Stromal cell of bone marrow (primary cell): ENCODE measurements at regions not wholly inside any gene's neighbourhood (a gene's known extent, or its start where the extent isn't known, plus 50 kb on each side); places are given as distances from the start of the nearest gene placed in this dataset.
A peak's percentile ranks its signal among the peaks of the same experiment; 100 is the strongest.

ENCODE experiments used
- DNase-seq: peaks from one replicate; pipeline ENCODE4 v3.0.0-alpha.2; 2012; ENCODE audit warnings: low read depth

DNA sequence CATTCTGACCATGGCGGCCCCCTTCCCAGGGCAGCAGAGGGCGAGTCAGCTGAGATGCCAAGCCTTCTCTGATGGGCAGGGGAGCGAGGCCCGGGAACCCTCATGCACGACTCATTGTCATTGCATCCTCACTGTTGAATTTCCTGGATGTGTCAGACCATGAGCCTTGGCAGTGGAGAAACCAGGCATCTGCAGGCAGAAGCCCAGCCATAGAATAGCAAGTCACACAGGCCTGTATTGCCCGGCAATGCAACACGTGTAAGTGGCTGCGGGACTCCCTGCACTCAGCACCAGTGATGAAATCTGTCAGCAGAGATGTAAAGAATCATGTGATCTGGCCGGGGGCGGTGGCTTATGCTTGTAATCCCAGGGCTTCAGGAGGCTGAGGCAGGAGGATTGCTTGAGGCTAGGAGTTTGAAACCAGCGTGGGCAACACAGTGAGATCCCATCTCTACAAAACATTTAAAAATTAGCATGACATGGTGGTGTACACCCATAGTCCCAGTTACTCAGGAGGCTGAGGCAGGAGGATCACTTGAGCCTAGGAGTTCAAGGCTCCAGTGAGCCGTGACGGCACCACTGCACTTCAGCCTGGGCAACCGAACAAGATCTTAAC is 199.7 kb downstream of the KATNAL1 start:
- DNase-seq, result peak; percentile 73

DNA sequence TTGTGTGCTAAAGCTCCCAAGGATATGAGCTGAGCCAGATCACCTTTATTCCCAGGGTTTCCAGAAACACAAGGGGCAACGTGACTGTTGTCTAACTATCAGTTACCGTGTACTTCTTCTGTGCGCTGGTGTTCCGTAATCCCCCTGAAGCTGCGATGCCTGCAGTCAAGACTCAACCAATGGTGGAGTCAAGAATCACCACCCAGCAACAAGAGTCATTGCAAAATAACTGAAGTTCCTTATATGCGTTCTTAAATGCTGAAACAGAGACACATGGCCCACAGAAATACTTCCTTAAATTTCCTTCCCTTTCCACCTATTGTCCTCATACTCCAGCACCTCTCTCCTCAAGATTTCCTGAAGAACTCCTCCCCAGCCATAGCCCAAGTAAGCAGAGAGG is 200.2 kb downstream of the KATNAL1 start:
- DNase-seq, result no peak

DNA sequence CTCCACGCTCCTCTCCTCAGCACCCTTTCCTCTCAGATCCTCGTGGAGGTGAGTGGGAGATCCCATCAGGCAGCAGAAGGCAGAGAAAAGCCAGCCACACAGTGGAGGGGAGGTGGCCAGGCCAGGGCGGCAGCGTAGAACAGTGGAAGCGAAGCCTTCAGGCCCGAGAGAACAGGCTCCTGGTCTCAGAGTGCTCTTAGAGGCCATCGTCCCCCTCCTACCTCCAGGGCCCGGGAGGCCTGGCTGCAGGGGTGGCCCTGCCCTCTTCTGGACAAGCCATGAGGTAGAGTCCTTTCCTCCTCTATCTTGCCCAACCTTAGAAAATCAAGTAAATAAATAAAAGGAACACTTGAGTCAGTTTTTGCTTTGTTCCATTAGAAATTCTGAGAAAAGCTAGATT is 202.0 kb downstream of the KATNAL1 start:
- no peak for DNase-seq

DNA sequence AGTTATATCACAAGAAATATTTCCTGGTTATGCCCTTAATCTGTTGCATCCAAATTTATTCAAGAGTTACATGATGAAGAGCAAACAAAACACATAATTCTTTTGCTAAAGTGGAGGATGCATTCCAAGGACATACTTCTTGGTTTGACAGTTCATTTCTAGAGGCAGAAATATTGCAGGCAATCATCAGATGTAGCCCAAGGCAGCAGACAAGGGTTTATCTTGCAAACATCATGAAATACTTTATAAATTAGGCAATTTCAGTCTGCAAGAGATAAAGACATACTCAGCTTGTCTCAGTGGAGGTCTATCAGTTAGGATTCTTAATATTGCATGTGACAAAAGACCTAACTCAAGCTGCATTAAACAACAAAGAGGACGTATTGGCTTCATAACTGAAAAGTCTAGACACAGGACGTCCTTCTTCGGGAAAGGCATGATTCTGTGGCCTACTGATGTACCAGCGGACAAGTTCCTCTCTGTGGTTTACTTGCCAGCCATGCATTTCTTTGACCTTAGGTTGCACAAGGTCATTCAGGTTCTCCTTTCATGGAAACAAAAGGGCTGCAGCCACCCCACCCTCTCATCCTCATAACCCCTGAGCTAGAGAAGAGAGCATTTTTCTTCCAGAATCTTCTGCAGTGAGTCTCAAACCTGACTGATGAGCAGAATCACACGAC is 204.1 kb downstream of the KATNAL1 start:
- no peak for DNase-seq

DNA sequence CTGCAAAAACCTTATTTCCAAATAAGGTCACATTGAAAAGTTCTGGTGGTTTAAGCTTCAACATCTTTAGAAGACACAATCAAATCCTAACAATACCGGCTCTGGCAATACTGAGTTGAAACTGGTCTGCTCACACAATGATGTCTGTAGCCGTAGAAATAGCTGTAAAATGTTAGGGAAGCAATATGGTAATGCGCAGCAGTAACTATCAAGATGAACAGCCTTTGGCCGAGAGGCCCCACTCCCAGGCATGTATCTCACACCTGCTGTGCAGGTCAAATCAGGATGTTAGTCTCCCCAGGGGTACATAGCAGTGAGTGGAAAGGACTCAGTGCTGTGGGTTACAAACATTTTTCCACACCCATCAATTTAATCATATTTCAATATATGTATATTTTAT is 207.1 kb downstream of the KATNAL1 start:
- DNase-seq, result no peak

DNA sequence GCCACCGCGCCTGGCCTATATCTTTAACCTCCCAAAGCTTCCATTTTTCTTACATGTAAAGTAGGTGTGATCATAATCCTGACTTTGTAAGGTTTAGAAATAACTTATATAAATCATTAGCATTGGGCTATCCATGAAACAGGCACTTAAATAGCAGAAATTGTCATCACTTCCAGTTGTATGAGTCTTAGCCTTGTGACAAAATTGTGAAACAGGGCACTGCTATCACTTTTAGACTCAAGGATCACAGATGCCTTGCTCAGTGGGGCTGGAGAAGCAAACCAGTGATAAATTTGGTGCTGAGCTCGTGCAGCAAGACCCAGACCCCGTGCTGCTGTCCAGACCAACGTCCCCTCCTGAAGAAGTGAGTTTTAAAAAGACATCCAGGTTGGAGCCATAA is 209.7 kb downstream of the KATNAL1 start:
- DNase-seq, result no peak

DNA sequence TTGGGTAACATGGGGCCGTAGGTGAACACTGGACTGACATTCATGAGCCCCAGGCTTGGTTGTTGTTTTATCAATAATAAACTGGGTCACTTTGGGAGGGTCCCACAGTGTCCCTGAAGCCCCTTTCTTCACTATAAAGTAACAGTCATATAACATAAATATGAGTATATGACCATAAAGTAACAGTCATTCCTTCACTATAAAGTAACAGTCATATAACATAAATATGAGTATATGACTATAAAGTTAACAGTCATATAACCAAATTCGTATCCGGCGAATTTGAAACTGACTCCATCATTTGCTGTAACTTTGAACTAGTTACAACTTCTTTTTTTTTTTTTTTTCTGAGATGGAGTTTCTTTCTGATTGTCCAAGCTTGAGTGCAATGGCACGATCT is 210.3 kb downstream of the KATNAL1 start:
- DNase-seq, result no peak

DNA sequence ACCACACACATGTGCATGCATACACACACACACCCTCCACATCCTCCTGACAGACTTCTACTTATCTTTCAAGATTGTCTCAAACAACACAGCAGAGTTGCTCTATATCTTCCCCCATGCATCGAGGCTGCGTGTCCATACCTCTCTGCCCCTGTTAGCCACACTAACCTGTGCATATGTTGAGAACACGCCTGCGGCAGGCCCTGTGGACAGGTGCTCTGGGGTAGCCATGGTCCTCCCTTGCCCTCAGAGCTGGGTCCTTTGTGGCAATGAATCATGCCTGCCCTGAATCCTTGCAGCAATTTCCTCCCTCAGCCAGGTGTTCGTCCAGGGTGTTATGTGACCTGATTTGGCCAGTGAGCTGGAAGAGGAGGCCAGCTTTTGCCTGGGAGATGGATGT is 213.3 kb downstream of the KATNAL1 start:
- DNase-seq, result no peak

DNA sequence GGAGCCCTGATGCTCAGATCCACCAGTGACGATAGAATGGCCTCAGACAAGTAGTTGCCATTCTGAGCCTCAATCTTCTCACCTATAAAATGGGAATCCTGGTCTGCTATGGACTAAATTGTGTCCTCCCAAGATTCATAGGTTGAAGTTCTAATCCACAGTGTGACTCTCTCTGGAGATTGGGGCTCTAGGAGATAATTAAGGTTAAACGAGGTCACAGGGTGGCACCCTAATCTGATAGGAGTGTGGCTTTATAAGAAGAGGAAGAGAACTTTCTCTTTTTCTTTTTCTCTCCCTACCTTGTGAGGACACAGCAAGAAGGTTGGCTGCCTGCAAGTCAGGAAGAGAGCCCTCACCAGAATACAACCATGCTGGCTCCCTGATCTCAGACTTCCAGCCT is 214.1 kb downstream of the KATNAL1 start:
- DNase-seq, result no peak

DNA sequence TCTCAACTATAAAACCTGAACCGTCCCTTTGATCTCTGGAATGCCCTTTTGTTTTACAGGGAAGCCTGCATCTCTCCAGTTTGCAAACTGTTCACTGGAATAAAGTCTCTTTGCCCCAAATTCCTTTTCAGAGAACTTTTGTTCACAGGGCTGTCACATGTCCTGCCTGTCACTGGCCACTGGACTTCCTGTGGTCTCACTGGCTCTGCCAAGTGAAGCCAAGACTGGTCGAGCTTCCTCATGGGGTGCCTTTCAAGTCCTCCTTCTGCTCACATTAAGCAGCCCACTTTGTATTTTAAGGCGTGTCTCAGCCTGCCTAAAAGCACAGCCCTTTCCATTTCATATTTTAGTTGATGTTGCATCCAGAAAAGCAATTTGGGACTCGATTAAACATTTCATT is 215.7 kb downstream of the KATNAL1 start:
- no peak for DNase-seq

DNA sequence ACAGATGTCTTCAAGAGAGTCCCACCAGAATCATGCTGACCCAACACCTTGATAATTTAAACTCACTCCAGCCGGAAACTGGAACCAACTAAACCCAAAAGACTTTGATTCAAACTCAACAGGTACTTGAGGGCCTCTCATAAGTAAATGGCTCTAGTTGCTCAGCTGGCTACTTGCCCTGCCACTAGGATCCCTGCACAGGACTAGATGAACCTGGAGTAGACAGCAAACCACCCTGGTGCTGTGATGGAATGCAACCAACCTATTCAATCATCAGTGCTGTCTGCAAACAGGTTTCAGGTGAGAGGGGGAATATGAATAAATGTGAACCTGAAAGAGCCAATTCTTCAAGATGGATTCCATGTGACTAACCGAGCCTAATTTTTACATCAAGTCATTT is 216.3 kb downstream of the KATNAL1 start:
- DNase-seq, result no peak

DNA sequence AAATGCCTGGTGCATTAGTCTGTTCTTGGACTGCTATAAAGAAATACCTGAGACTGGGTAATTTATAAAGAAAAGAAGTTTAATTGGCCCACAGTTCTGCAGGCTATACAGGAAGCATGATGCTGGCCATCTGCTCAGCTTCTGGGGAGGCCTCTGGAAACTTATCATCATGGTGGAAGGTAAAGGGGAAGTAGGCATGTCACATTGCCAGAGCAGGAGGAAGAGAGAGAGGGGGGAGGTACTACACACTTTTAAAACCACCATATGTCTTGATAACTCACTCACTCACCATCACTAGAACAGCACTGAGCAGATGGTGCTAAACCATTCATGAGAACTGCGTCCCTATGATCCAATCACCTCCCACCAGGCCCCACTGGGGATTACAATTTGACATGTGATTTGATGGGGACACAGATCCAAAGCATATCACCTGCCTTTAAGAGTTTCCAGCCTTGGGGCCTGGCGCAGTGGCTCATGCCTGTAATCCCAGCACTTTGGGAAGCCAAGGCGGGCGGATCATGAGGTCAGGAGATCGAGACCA is 219.0 kb downstream of the KATNAL1 start:
- no peak for DNase-seq

DNA sequence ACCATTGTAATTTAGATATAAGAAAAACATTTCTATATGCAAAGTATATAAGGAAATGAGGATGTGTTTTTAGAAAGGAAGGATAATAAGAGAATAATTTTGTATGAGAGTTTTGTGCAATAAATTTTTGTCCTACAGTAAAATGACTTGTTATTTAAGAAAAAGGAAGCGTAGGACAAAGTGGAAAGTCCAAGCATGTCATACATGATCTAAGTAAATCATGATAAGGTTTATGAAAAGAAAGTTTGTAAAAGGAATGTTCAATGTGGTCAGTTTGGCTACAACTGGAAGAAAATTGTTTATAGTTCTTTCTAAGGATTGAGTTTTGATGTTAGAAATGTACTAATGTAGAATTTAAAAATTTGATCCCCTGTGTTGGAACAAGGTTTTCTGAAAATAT is 222.3 kb downstream of the KATNAL1 start:
- no peak for DNase-seq

DNA sequence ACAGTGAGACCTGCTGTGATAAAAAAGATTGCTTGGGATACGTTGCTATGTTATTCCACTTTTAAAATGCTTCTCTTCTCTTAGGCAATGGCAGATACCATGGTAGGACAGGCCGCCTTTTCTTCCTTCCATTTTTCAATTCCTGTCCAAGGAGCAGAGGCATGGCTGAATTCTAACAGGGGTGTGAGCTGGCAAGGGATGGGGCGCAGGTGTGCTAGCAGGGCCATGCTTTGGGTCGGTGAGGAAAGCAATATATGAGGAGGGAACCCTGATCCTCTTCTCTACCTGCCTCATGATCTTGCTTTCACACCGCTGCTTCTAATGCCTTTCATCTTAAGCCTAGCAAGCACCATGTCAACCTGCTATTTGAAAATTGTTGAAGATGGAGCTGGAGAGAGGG is 225.0 kb downstream of the KATNAL1 start:
- no peak for DNase-seq

DNA sequence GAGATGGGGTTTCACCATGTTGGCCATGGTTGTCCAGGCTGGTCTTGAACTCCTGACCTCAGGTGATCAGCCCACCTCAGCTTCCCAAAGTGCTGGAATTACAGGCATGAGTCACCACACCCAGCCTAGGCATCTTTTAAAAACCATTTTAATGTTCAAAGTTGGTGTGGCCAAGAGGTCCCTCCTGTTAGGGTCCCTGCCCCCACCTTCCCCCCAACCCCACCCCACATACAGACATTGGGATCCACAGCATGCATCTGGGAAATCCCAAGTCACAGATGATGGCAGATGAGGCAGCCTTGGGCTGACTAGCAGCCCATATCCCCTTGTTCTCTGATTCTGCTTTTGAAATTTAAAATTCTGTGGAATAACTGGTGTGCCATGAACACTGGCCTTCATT is 226.0 kb downstream of the KATNAL1 start:
- no peak for DNase-seq

DNA sequence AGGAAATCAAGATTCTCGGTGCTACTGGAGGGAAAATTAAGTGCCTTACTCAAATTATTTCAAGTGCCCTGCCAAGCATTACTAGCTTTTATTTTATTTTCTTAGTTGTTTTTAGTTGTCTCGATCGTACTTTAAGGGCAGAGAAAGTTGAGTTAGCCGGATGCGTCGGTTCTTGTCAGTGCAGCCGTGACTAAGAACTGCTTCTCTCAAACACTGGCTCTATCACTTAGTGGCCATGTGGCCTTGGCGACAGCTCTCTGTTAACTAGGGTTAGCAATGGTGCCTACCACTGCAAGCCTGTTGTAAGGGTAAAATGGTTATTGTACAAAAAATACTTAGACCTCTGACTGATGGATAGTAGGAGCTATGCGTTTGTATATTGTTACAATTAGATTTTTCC is 227.8 kb downstream of the KATNAL1 start:
- DNase-seq, result no peak

DNA sequence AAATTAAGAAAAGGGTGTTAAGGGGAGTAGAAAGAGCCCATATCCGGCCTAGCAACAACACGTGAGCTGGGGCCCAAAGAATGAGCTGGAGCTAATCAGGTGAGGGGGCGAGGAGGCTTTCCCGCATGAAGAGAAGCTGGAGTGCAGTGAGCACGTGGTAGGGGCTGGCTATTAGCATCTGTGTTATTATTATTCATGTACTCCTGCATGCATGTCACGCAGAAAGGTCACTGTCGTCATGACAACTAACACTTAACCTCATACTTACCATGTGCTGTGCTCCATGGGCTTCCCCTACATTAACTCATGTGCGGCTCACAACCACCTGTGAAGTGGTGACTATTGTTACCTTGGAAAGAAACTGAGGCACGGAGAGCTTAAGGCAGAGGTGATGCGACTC is 227.6 kb upstream of the UBL3 start:
- no peak for DNase-seq

DNA sequence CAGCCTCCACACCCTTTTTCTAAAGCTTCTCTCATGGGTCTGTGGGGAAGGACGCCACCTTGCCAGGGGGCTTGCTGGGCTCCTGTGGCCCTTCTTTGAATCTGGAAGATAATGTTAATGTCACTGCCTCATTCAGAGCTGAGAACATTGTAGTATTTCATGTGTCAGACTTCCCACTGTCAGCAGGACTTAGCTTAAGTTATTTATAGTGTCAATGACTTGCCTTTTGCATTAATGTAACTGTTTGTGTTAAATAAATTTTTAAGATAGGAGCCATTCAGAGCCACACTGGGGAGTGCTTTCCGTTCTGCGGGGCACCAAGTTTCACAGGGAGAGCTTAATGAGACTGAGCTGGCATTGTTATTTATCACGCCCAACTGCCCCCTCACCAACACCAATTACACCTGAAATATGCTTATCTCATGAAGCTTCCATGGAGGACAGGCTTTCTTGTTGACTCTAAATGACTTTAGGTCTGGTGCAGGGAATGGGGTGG is 226.9 kb upstream of the UBL3 start:
- no peak for DNase-seq

DNA sequence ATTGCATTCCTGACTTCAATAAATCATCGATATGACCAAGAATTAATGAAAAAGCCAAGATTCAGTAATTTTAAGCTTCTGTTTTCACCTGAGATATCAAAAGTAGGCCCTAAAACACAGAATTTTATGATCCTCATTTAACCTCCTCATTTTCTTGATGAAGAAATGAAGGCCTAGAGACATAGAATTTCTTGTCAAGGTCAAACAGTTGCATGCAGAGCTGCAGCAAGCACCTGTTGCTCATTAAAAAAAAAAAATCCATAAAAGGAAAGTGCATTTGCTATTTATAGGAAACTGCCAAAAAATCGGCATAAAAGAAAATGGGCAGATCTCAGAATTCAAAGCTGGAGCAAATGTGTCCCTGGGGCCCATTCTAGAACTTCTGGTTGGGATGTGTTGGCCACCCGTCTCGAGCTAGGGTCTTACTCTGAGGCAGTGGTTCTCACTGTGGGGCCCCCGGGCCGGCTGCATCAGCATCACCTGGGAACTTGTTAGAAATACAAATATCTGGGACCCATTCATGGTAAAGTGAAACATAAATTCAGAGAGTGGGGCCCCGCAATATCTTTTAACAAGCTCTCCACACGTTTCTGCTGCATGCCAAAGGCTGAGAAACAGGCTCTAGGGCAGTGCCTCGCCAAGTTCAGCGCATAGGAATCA is 224.7 kb upstream of the UBL3 start:
- no peak for DNase-seq

DNA sequence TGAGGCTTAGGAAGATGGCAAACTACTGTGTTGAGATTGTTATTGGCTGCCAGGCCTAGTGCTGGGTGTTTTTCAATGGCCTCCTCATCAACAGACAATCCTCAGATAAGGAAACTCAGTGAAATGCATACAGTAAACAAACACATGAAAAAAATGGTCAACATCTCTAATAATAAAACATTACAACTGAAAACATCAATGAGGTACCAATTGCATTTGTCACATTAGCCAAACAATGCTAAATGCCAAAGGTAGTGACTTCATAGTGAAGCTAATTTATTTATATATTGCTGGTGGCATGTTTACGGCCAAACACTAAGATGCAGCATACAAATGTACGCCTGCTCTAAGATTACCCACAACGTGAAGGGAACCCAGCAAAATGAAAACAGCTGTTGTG is 224.0 kb upstream of the UBL3 start:
- DNase-seq, result no peak

DNA sequence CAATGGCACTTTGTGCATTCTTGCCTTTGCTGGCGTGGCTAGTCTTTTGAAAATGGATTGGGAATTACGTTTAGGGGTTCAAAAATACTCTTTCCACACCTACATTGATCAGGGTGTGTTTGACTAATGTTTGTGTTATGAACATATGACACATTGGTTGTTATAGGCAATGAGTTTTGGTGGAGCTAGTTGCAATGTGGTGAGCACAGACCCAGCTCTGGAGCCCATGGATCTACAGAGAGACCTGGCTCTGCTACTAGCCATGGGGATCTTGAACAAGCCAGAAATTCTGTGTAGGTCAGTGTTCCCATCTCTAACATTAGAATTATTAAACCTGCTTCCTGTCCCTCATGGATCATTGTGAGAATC is 222.4 kb upstream of the UBL3 start:
- no peak for DNase-seq

DNA sequence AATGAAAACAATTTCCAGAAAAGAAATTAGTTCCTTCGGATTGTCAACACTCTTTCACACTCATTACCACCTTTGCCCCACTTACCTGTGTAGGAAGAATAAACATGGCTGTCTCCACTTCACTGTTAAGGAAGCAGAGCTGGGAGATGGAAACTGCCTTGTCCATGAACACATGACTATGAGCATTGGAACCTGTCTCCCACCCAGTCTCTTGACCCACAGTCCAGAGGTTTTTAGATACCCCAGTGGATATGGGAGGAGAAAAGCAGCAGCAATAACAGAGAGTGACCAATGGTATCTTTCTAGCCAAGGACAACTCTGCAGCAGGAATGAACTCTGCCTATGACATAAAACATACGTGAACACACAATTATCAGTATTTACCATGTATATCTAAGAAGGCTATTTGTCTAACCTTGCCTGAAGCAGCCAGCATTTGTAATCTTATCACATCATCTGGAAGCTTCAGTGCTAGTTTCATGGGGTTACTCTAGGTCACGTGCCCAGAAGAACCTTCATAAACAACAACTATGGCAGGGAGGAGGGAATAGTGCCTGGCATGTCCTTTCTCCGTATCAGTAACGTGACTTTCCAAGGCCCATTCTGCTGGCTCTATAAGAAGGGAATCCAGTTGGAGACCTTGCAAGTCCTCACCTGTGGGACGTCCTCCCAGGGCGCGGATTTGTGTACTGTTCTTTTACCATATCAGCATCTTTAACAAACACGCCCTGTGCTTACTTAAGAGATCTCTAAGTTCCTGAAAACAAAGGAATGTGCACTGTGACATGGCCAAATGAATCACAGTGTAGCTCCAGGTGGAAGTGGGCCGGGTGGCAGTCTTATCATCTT is 221.8 kb upstream of the UBL3 start:
- no peak for DNase-seq
